ENCODE measurements at regions not wholly inside any gene's neighbourhood (a gene's known extent, or its start where the extent isn't known, plus 50 kb on each side); places are given as distances from the start of the nearest gene placed in this dataset.

DNA sequence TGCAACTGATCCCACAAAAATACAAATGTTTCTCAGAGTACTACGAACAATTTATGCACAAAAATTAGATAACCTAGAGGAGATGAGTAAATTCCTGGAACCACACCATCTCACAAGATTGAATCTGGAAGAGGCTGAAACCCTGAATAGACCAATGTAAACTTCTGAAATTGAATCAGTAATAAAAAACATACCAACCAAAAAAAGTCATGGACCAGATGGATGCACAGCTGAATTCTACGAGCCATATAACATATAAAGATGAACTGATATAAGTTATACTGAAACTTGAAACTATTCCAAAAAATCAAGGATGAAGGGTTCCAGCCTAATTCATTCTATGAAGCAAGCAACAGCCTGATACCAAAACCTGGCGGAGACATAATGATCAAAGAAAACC lies 336.3 kb downstream of the PYDC2 start:
- no peak overlapping the region for H3K27ac ChIP-seq (ENCODE audit: low read depth, low read length)
- no peaks in the 10 kb centered on the region for H3K36me3 ChIP-seq (ENCODE audit: control insufficient read depth in 1 of 2, insufficient read depth in 2 of 2, low read length in 2 of 2)
- no peak overlapping the region for H3K9ac ChIP-seq (ENCODE audit: low read depth in 1 of 2, low read length in 2 of 2)
- peaks cover 9 to 13% of the 10 kb centered on the region in 2 donors for H3K9me3 ChIP-seq (ENCODE audit: control insufficient read depth in 1 of 2, low read length in 2 of 2)
- no peak overlapping the region for H3K4me3 ChIP-seq (ENCODE audit: low read depth in 1 of 2, low read length in 2 of 2)
- no peaks in the 10 kb centered on the region for H3K4me1 ChIP-seq (ENCODE audit: control insufficient read depth in 1 of 2, insufficient read depth in 2 of 2, low read length in 2 of 2)
- no peaks in the 10 kb centered on the region for H3K27me3 ChIP-seq (ENCODE audit: control insufficient read depth in 1 of 2, insufficient read depth in 2 of 2, low read length in 2 of 2)

DNA sequence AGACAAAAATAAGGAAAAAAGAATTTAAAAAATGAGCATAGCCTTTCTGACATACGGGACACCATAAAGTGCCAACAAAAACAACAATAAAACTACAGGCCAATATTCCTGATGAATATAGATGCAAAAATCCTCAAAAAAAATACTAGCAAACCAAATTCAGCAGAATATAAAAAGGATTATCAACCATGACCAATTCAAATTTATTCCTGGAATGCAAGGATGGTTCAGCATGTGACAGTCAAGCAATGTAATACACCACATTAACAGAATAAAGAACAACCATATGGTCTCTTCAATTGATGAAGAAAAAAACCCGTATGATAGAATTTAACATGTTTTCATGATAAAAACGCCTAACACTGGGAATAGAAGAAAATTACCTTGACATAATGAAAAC lies 341.7 kb downstream of the PYDC2 start:
- no peak overlapping the region for H3K27ac ChIP-seq (ENCODE audit: low read depth, low read length)
- no peak overlapping the region for H3K9ac ChIP-seq (ENCODE audit: low read depth in 1 of 2, low read length in 2 of 2)
- H3K9me3 ChIP-seq (ENCODE audit: control insufficient read depth in 1 of 2, low read length in 2 of 2) = peaks cover 13 to 14% of the 10 kb centered on the region in 2 donors
- no peak overlapping the region for H3K4me3 ChIP-seq (ENCODE audit: low read depth in 1 of 2, low read length in 2 of 2)
- H3K27me3 ChIP-seq (ENCODE audit: control insufficient read depth in 1 of 2, insufficient read depth in 2 of 2, low read length in 2 of 2) = no peaks in the 10 kb centered on the region
- no peaks in the 10 kb centered on the region for H3K4me1 ChIP-seq (ENCODE audit: control insufficient read depth in 1 of 2, insufficient read depth in 2 of 2, low read length in 2 of 2)
- H3K36me3 ChIP-seq (ENCODE audit: control insufficient read depth in 1 of 2, insufficient read depth in 2 of 2, low read length in 2 of 2) = no peaks in the 10 kb centered on the region

DNA sequence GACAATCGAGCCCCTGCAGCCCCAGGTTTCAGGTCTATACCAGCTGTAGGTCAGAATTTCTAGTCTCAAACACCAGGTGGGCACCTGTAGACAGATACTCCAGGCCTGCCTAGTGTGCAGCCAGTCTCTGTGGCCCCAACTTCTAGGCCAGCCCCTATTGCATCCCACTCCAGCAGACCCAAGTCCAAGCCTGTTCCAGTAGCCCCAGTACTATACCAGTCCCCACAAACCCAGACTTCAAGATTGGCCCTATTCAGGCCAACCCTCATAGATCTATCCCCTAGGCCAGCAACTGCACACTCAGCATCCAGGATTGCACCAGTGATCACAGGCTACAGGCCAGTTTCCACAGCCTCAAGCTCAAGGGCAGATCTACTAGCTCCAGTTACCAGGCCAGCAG lies 344.0 kb downstream of the PYDC2 start:
- no peak overlapping the region for H3K4me3 ChIP-seq (ENCODE audit: low read depth in 1 of 2, low read length in 2 of 2)
- no peaks in the 10 kb centered on the region for H3K4me1 ChIP-seq (ENCODE audit: control insufficient read depth in 1 of 2, insufficient read depth in 2 of 2, low read length in 2 of 2)
- H3K27ac ChIP-seq (ENCODE audit: low read depth, low read length) = no peak overlapping the region
- no peak overlapping the region for H3K9ac ChIP-seq (ENCODE audit: low read depth in 1 of 2, low read length in 2 of 2)
- no peaks in the 10 kb centered on the region for H3K36me3 ChIP-seq (ENCODE audit: control insufficient read depth in 1 of 2, insufficient read depth in 2 of 2, low read length in 2 of 2)
- no peaks in the 10 kb centered on the region for H3K27me3 ChIP-seq (ENCODE audit: control insufficient read depth in 1 of 2, insufficient read depth in 2 of 2, low read length in 2 of 2)
- peaks cover 14 to 17% of the 10 kb centered on the region in 2 donors for H3K9me3 ChIP-seq (ENCODE audit: control insufficient read depth in 1 of 2, low read length in 2 of 2)

DNA sequence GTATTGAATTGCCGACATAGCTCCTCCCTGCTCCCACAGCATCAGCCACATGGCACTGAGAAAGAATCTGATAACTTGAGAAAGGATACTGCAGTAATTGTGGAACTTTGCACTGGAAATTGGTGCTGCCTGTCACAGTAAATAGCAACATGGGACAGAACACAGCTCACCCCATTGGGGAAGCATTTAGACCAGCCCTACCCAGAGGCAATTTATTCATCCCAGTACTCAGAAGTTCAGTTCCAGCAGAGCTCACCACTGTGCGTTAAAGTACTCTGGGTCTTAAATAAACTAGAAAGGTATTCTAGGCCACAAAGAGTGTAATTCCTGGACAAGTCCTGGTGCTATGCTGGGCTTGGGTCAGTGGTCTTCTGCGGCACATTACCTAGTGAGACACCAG lies 347.1 kb downstream of the PYDC2 start:
- Histone ChIP-seq H3K27me3 (ENCODE audit: control insufficient read depth in 1 of 2, insufficient read depth in 2 of 2, low read length in 2 of 2) (no peaks in the 10 kb centered on the region), H3K36me3 (ENCODE audit: control insufficient read depth in 1 of 2, insufficient read depth in 2 of 2, low read length in 2 of 2) (no peaks in the 10 kb centered on the region), H3K9me3 (ENCODE audit: control insufficient read depth in 1 of 2, low read length in 2 of 2) (peaks cover under 1 to 9% of the 10 kb centered on the region in 2 donors), H3K4me1 (ENCODE audit: control insufficient read depth in 1 of 2, insufficient read depth in 2 of 2, low read length in 2 of 2) (no peaks in the 10 kb centered on the region), H3K27ac (ENCODE audit: low read depth, low read length) (no peak overlapping the region), H3K4me3 (ENCODE audit: low read depth in 1 of 2, low read length in 2 of 2) (no peak overlapping the region), H3K9ac (ENCODE audit: low read depth in 1 of 2, low read length in 2 of 2) (no peak overlapping the region)

DNA sequence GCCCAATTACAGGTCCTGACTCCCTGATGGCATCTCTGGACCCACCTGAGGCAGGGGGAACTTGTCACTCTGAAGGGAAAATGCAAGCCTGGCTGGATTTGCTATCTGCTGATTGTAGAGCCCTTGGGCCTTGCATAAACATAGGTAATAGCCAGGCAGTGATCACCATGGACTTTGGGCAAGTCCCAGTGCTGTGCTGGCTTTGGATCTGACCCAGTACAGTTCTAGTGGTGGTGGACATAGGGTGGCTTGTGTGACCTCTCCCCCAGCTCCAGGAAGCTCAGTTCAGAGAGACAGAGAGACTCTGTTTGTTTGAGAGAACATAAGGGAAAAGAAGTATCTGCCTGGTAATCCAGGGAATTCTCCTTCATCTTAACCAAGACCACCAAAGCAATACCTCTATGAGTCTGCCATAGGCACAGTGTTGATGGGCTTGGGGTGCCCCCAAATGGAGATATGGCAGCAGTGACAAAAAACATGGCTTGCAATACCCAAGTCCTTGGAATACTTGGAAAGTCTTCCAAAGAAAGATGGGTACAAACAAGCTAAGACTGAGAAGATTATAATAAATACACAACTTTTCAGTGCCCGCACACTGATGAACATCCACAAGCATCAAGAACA lies 348.5 kb downstream of the PYDC2 start:
- no peak overlapping the region for H3K4me3 ChIP-seq (ENCODE audit: low read depth in 1 of 2, low read length in 2 of 2)
- no peaks in the 10 kb centered on the region for H3K36me3 ChIP-seq (ENCODE audit: control insufficient read depth in 1 of 2, insufficient read depth in 2 of 2, low read length in 2 of 2)
- no peaks in the 10 kb centered on the region for H3K4me1 ChIP-seq (ENCODE audit: control insufficient read depth in 1 of 2, insufficient read depth in 2 of 2, low read length in 2 of 2)
- H3K9me3 ChIP-seq (ENCODE audit: control insufficient read depth in 1 of 2, low read length in 2 of 2) = peaks cover 0 to 9% of the 10 kb centered on the region in 2 donors
- H3K27me3 ChIP-seq (ENCODE audit: control insufficient read depth in 1 of 2, insufficient read depth in 2 of 2, low read length in 2 of 2) = no peaks in the 10 kb centered on the region
- no peak overlapping the region for H3K9ac ChIP-seq (ENCODE audit: low read depth in 1 of 2, low read length in 2 of 2)
- H3K27ac ChIP-seq (ENCODE audit: low read depth, low read length) = no peak overlapping the region

DNA sequence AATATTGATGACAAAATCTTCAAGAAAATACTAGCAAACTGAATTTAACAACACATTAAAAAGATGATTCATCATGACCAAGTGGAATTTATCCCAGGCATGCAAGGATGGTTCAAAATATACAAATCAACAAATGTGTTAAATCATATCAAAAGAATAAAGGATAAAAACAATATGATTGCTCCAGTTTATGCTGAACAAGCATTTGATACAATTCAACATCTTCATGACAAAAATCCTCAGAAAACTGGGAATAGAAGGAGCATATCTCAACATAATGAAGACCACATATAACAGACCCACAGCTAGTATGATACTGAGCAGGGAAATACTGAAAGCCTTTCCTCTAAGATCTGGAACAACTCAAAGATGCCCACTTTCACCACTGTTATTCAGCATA lies 352.3 kb downstream of the PYDC2 start:
- no peaks in the 10 kb centered on the region for H3K4me1 ChIP-seq (ENCODE audit: control insufficient read depth in 1 of 2, insufficient read depth in 2 of 2, low read length in 2 of 2)
- H3K27me3 ChIP-seq (ENCODE audit: control insufficient read depth in 1 of 2, insufficient read depth in 2 of 2, low read length in 2 of 2) = no peaks in the 10 kb centered on the region
- no peak overlapping the region for H3K27ac ChIP-seq (ENCODE audit: low read depth, low read length)
- H3K9me3 ChIP-seq (ENCODE audit: control insufficient read depth in 1 of 2, low read length in 2 of 2) = peaks cover 0 to 9% of the 10 kb centered on the region in 2 donors
- no peak overlapping the region for H3K9ac ChIP-seq (ENCODE audit: low read depth in 1 of 2, low read length in 2 of 2)
- H3K4me3 ChIP-seq (ENCODE audit: low read depth in 1 of 2, low read length in 2 of 2) = no peak overlapping the region
- no peaks in the 10 kb centered on the region for H3K36me3 ChIP-seq (ENCODE audit: control insufficient read depth in 1 of 2, insufficient read depth in 2 of 2, low read length in 2 of 2)

DNA sequence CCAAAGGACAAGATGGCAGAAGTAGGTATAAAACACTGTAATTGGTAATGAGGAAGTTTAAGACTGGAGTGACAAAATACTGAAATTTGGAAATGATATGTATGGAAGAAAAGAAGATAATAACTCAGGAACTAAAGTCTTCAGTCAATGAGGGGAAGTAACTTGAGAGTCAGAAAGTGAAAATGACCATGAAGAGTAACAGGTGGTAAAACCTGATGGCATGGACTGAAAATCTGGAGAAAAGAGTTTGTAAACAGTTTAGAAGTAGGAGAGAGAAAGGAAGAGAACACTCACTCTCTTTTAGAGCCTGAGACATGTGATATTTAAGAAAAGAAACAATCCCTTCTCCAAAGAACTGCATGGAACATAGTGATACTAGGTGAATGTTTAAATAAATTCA lies 387.9 kb downstream of the PYDC2 start:
- Histone ChIP-seq H3K9me3 (ENCODE audit: control insufficient read depth in 1 of 2, low read length in 2 of 2) (no peaks in the 10 kb centered on the region), H3K9ac (ENCODE audit: low read depth in 1 of 2, low read length in 2 of 2) (no peak overlapping the region), H3K4me1 (ENCODE audit: control insufficient read depth in 1 of 2, insufficient read depth in 2 of 2, low read length in 2 of 2) (no peaks in the 10 kb centered on the region), H3K27me3 (ENCODE audit: control insufficient read depth in 1 of 2, insufficient read depth in 2 of 2, low read length in 2 of 2) (no peaks in the 10 kb centered on the region), H3K36me3 (ENCODE audit: control insufficient read depth in 1 of 2, insufficient read depth in 2 of 2, low read length in 2 of 2) (no peaks in the 10 kb centered on the region), H3K4me3 (ENCODE audit: low read depth in 1 of 2, low read length in 2 of 2) (no peak overlapping the region), H3K27ac (ENCODE audit: low read depth, low read length) (no peak overlapping the region)

DNA sequence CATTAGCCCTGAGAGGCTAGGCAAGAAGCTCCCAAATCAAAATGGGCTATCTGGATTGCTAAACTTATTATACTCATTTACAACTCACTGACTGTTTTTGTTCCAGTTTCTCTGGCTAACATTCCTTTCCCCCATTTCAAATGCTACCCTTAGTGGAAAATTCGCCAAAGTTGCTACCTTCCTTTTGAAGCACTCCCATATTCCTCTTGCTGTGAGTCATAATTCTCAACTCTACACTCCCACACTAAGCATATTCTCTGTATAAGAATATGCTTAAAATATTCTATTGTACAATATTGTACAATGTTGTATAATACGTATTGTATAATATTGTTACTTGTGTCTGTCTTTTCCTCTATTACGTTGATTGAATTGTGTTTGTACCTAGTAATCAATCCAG lies 398.6 kb downstream of the PYDC2 start:
- no peaks in the 10 kb centered on the region for H3K36me3 ChIP-seq (ENCODE audit: control insufficient read depth in 1 of 2, insufficient read depth in 2 of 2, low read length in 2 of 2)
- no peaks in the 10 kb centered on the region for H3K27me3 ChIP-seq (ENCODE audit: control insufficient read depth in 1 of 2, insufficient read depth in 2 of 2, low read length in 2 of 2)
- no peak overlapping the region for H3K4me3 ChIP-seq (ENCODE audit: low read depth in 1 of 2, low read length in 2 of 2)
- no peak overlapping the region for H3K27ac ChIP-seq (ENCODE audit: low read depth, low read length)
- no peak overlapping the region for H3K9ac ChIP-seq (ENCODE audit: low read depth in 1 of 2, low read length in 2 of 2)
- no peaks in the 10 kb centered on the region for H3K4me1 ChIP-seq (ENCODE audit: control insufficient read depth in 1 of 2, insufficient read depth in 2 of 2, low read length in 2 of 2)
- H3K9me3 ChIP-seq (ENCODE audit: control insufficient read depth in 1 of 2, low read length in 2 of 2) = peaks cover 0 to under 1% of the 10 kb centered on the region in 2 donors

DNA sequence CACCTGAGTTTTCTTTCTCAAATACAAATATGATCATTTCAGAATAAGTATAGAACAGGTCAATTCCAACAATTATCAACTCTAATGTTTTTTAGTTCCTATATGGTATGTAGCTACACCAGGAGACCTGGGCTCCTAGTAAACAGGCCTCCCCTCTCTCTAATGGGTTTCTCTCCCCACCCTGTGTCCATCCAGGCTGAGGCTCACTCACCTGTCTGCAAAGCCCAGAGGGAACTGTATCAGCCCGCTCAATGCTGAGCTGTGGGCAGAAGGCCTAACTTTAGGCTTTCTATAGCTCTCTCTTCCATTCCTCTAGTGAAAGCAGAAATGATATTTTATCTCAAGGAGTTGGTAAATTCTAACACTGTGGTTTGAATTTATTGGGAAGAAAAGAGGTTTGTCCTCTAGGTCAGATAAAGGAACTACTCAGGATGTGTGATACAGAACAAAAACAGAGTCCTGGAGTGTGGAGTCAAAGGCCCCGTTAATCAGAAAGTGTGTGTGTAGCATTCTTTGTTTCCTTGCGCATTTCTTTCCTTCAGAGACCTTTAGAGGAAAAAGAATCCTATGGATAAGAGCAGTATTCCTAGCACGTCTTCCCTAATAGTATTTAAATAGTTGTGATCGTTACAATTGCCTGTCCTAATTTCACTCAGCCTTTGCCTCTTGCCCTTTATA lies 408.9 kb downstream of the PYDC2 start:
- Histone ChIP-seq H3K36me3 (ENCODE audit: control insufficient read depth in 1 of 2, insufficient read depth in 2 of 2, low read length in 2 of 2) (no peaks in the 10 kb centered on the region), H3K27me3 (ENCODE audit: control insufficient read depth in 1 of 2, insufficient read depth in 2 of 2, low read length in 2 of 2) (no peaks in the 10 kb centered on the region), H3K27ac (ENCODE audit: low read depth, low read length) (no peak overlapping the region), H3K4me3 (ENCODE audit: low read depth in 1 of 2, low read length in 2 of 2) (no peak overlapping the region), H3K4me1 (ENCODE audit: control insufficient read depth in 1 of 2, insufficient read depth in 2 of 2, low read length in 2 of 2) (no peaks in the 10 kb centered on the region), H3K9ac (ENCODE audit: low read depth in 1 of 2, low read length in 2 of 2) (no peak overlapping the region), H3K9me3 (ENCODE audit: control insufficient read depth in 1 of 2, low read length in 2 of 2) (no peaks in the 10 kb centered on the region)

DNA sequence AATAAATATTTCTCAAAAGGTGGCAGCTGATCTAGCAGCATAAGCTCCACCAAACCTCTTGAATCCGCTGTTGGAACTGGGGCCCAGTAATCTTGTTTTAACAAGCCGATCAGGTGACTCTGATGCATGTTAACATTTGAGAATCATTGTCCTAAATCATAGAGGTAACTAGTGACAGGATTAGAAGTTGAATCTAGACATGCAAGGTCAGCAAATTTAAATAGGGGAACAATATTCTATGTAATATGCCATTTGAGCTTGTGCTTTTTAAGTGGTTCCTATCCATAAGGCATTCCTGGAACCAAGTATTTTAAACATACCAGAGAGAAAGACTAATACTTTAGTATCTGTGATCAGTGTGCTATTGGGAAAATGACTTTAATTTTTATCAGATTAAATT lies 412.8 kb downstream of the PYDC2 start:
- H3K27ac ChIP-seq (ENCODE audit: low read depth, low read length) = no peak overlapping the region
- no peaks in the 10 kb centered on the region for H3K27me3 ChIP-seq (ENCODE audit: control insufficient read depth in 1 of 2, insufficient read depth in 2 of 2, low read length in 2 of 2)
- no peak overlapping the region for H3K4me3 ChIP-seq (ENCODE audit: low read depth in 1 of 2, low read length in 2 of 2)
- H3K9me3 ChIP-seq (ENCODE audit: control insufficient read depth in 1 of 2, low read length in 2 of 2) = no peaks in the 10 kb centered on the region
- H3K36me3 ChIP-seq (ENCODE audit: control insufficient read depth in 1 of 2, insufficient read depth in 2 of 2, low read length in 2 of 2) = no peaks in the 10 kb centered on the region
- H3K9ac ChIP-seq (ENCODE audit: low read depth in 1 of 2, low read length in 2 of 2) = no peak overlapping the region
- H3K4me1 ChIP-seq (ENCODE audit: control insufficient read depth in 1 of 2, insufficient read depth in 2 of 2, low read length in 2 of 2) = no peaks in the 10 kb centered on the region

All from duodenal mucosa (tissue), 2 donors.